HEK293 (cell line): ENCODE measurements at regions not wholly inside any gene's neighbourhood (a gene's known extent, or its start where the extent isn't known, plus 50 kb on each side); places are given as distances from the start of the nearest gene placed in this dataset.

Experiments used
- CTCF ChIP-seq: fragments of 450-650 bp; formaldehyde crosslinking; IDR thresholded peaks from 2 replicates; pipeline ENCODE4 v1.5.1; 2016; ENCODE audit warnings: missing biosample characterization, missing genetic modification characterization
- ZNF544 ChIP-seq: fragments of 450-650 bp; formaldehyde crosslinking; IDR thresholded peaks from 2 replicates; pipeline ENCODE4 v1.5.0; 2017; ENCODE audit warnings: missing biosample characterization, missing genetic modification characterization
- ZNF704 ChIP-seq: fragments of 450-650 bp; formaldehyde crosslinking; IDR thresholded peaks from 2 replicates; pipeline ENCODE4 v1.5.1; 2016; ENCODE audit warnings: missing biosample characterization, missing genetic modification characterization

- TF ChIP-seq ZNF704 (no peak), ZNF544 (no peak), CTCF (tag by site-specific recombination) (no peak)
Measured at GRCh38 chr2:120924924-120925323, 189.3 kb downstream of the GLI2 start.
